Stomach (tissue), 4 donors: ENCODE measurements at regions not wholly inside any gene's neighbourhood (a gene's known extent, or its start where the extent isn't known, plus 50 kb on each side); places are given as distances from the start of the nearest gene placed in this dataset.

Experiments used
- CTCF ChIP-seq, 7 experiments: fragments of 450-650 bp in 4 of 7; fragments of 200-600 bp in 3 of 7; sonication (generic) in 3 of 7; IDR thresholded peaks; one replicate each; pipeline ENCODE4 v1.5.1; 2016 to 2019; ENCODE audit warnings: antibody characterized with exemption in 7 of 7, control low read depth in 2 of 7, mild to moderate bottlenecking in 1 of 7
- POLR2AphosphoS5 ChIP-seq, 3 donors: sonication (generic); formaldehyde crosslinking; IDR thresholded peaks; one replicate each; pipeline ENCODE4 v1.6.1; 2016; ENCODE audit warnings: antibody characterized with exemption in 3 of 3

- TF ChIP-seq CTCF (IDR thresholded peaks at IDR 0.05), result no peak
- TF ChIP-seq POLR2AphosphoS5 (IDR thresholded peaks at IDR 0.05), result no peak
Measured at GRCh38 chr9:14500705-14501104, 186.8 kb upstream of the NFIB start.
